Activated B cell treated with CpG ODN at 0.5 μM for 24 hours (primary cell): ENCODE measurements at regions not wholly inside any gene's neighbourhood (a gene's known extent, or its start where the extent isn't known, plus 50 kb on each side); places are given as distances from the start of the nearest gene placed in this dataset.

Experiments used
- ATAC-seq: fragments of 200-7000 bp; cut with Tn5 transposase; one replicate; pipeline ENCODE4 v1.10.0; 2021; ENCODE audit warnings: low read depth, mild to moderate bottlenecking, moderate library complexity
- CTCF ChIA-PET: fragments of 350-600 bp; sonication (Branson Sonifier 250); formaldehyde crosslinking; loops from one replicate; lab custom pipeline; 2021; ENCODE audit warnings: antibody characterized with exemption; lab: Charles Lee
- POLR2A ChIA-PET: fragments of 350-600 bp; sonication (Branson Sonifier 250); formaldehyde crosslinking; loops from one replicate; lab custom pipeline; 2021; ENCODE audit warnings: antibody characterized with exemption; lab: Charles Lee
- DNase-seq: peaks from one replicate; pipeline ENCODE4 v3.0.0; 2022
- H3K27ac Mint-ChIP-seq: one replicate; pipeline ENCODE4 v1.8.0; 2020; ENCODE audit warnings: mixed read lengths
- H3K27me3 Mint-ChIP-seq: one replicate; pipeline ENCODE4 v1.8.0; 2021; ENCODE audit warnings: mixed read lengths
- H3K36me3 Mint-ChIP-seq: one replicate; pipeline ENCODE4 v1.8.0; 2021; ENCODE audit warnings: low read depth, mixed read lengths
- H3K4me1 Mint-ChIP-seq: one replicate; pipeline ENCODE4 v1.8.0; 2021; ENCODE audit warnings: mixed read lengths
- H3K4me3 Mint-ChIP-seq: one replicate; pipeline ENCODE4 v1.8.0; 2020; ENCODE audit warnings: mild to moderate bottlenecking, mixed read lengths
- H3K9me3 Mint-ChIP-seq: one replicate; pipeline ENCODE4 v1.8.0; 2020; ENCODE audit warnings: mixed read lengths
- intact Hi-C: fragments of 100-400 bp; cut with micrococcal nuclease; formaldehyde crosslinking; loops from one replicate; pipeline ENCODE4 v1.15.1; 2024
- TF ChIP-seq, protein P1 (sequence below): fragments of 200-600 bp; IDR thresholded peaks from one replicate; pipeline ENCODE4 v1.8.0; 2022; ENCODE audit warnings: antibody characterized with exemption, mild to moderate bottlenecking

DNA sequence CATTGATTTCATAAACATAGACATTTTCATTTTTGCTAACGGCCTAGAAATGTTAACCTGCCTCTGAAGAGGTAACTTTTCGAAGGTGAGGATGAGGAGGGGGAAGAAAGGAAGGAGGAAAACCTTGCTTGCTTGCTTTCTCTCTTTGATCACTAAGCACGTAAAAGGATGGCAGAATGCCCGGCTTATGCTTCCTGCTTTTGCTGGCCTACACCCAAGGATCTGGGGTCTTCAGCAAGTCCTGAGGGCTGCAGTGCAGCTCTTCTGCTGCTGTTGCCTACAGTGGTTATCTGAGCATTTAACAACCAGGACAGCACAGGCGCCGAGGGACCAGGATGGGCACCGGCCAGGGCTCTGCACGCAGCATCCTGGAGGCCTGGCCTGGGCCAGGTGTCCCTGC is 150.8 kb upstream of the TAB2 start:
- Mint-ChIP-seq H3K27ac (no peak overlapping the region), H3K36me3 (no peaks in the 10 kb centered on the region), H3K9me3 (no peaks in the 10 kb centered on the region), H3K27me3 (peaks cover 8% of the 10 kb centered on the region), H3K4me3 (no peak overlapping the region), H3K4me1 (peaks cover 16% of the 10 kb centered on the region)
- TF ChIP-seq, protein P1, sequence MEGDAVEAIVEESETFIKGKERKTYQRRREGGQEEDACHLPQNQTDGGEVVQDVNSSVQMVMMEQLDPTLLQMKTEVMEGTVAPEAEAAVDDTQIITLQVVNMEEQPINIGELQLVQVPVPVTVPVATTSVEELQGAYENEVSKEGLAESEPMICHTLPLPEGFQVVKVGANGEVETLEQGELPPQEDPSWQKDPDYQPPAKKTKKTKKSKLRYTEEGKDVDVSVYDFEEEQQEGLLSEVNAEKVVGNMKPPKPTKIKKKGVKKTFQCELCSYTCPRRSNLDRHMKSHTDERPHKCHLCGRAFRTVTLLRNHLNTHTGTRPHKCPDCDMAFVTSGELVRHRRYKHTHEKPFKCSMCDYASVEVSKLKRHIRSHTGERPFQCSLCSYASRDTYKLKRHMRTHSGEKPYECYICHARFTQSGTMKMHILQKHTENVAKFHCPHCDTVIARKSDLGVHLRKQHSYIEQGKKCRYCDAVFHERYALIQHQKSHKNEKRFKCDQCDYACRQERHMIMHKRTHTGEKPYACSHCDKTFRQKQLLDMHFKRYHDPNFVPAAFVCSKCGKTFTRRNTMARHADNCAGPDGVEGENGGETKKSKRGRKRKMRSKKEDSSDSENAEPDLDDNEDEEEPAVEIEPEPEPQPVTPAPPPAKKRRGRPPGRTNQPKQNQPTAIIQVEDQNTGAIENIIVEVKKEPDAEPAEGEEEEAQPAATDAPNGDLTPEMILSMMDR, result no peak
- CTCF ChIA-PET, result no interaction called here
- DNase-seq (no peak), ATAC-seq (no peak)
- POLR2A ChIA-PET, result no interaction called here
- intact Hi-C loops, result no loop called here

DNA sequence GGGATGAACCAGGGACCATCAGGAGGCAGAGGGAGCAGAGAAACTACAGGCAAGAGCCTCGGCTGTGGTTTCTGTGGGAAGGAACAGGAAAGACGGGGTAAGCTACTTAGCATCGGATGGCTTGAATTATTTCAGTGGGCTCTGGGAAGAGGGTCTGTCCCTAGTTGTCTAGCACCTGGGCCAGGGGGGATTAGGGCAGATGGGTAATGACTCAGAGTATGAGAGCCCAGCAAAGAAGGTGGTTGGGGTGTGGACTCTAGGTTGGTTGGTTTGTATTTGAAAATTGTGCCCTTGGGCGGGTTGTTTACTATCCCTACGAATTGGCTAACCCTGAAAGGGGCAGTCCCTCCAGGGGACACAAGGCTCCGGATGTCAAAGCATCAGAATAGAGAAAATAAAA is 148.5 kb upstream of the TAB2 start:
- ATAC-seq, result no peak
- Mint-ChIP-seq H3K36me3 (no peaks in the 10 kb centered on the region), H3K27me3 (peaks cover 8% of the 10 kb centered on the region), H3K9me3 (no peaks in the 10 kb centered on the region), H3K4me1 (peaks cover 16% of the 10 kb centered on the region), H3K4me3 (no peak overlapping the region), H3K27ac (no peak overlapping the region)
- intact Hi-C loops, result no loop called here
- no peak for DNase-seq
- ChIA-PET CTCF (no interaction called here), POLR2A (no interaction called here)
- TF ChIP-seq, protein P1, result no peak

DNA sequence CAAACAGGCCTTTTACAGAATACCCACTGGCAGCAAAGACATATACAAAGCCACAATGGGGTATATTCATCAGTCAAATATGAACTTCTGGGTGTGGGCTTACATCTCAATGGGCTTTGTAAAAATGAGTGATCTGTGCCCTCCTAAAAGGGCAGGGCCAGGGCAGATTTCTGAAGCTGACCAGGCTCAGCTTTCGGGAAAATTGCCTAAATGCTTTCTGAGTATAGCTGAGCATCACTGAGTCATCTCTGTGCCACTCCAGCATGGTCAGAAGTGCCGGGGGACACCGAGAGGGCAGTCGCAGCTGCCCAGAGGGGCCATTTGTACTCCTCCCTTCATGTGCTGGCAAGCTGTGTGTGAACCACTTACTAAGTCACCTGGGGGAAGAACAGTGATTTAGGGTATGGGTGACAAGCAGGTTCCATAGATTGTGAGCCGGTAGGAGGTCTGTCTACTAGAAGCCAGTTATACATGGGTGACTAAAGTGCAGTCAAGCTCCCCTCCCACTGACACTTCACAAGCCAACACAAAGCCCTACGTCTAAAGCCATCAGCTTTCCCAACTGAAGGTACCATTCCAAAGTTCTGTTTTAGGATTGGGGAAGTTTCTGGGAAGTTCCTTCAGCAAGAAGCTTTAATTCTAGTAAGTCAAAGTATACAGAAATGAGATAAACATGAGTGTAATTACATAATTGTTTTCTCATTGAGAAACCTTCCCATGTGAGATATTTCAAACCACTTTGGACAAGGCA is 147.6 kb upstream of the TAB2 start:
- no peaks in the 10 kb centered on the region for H3K36me3 Mint-ChIP-seq
- peaks cover 8% of the 10 kb centered on the region for H3K27me3 Mint-ChIP-seq
- H3K9me3 Mint-ChIP-seq, result no peaks in the 10 kb centered on the region
- no peak for ATAC-seq
- intact Hi-C loops, result no loop called here
- no peak overlapping the region for H3K27ac Mint-ChIP-seq
- ChIA-PET POLR2A (no interaction called here), CTCF (no interaction called here)
- H3K4me3 Mint-ChIP-seq, result no peak overlapping the region
- DNase-seq, result no peak
- H3K4me1 Mint-ChIP-seq, result peaks cover 16% of the 10 kb centered on the region
- TF ChIP-seq, protein P1, result no peak

DNA sequence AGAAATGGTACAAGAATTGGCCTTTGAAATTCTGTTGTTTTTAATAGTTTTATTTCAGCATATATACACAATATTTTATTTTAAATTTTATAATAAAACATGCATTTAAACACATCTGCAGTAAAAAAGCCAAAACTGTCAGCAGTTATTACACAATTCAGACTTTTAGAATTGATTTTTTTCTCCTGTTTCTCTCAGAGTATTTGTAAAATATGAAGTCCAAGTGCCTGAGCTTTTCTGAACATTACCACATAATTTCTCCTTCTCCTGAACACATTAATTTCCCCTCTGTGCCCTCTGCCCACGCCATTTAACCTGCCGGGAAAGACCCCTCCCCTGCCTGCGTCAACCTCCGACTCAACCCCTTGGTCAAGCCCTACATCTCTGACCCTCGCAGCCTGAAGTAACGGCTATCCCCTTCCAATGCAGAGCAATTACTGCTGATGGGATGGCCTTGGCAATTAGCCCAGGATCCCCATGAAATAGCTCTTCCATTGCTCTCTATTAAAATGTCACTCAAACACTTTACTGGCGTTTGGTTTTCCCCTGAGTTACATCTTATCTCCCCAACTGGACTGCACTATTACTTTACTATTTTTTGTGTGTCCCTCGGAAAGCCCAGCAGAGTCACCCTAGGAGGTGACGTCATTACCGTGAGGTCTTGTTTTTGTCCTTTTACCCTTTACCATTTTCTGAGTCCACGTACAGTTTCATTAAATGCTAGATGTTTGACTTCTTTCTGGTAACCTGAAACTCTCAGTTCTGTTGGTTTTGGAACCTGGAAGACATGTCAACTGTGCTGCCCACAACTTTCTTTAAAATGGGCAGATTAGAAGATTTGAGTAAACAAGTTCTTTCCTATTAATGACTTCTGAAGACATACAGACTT is 146.7 kb upstream of the TAB2 start:
- ChIA-PET POLR2A (interaction anchor here (0.6 kb wide), 1 partner anchor 290 kb away, joined by 4 read pairs; no protein-coding TSS in a partner anchor), CTCF (interaction anchor here (1.4 kb wide), 1 partner anchor 19 kb away, joined by 3 read pairs; no protein-coding TSS in a partner anchor)
- no peak for DNase-seq
- Mint-ChIP-seq H3K4me3 (no peak overlapping the region), H3K9me3 (no peaks in the 10 kb centered on the region), H3K27ac (no peak overlapping the region), H3K4me1 (peaks cover 16% of the 10 kb centered on the region), H3K36me3 (no peaks in the 10 kb centered on the region), H3K27me3 (peaks cover 8% of the 10 kb centered on the region)
- TF ChIP-seq, protein P1, result no peak
- no peak for ATAC-seq
- intact Hi-C loops, result no loop called here

DNA sequence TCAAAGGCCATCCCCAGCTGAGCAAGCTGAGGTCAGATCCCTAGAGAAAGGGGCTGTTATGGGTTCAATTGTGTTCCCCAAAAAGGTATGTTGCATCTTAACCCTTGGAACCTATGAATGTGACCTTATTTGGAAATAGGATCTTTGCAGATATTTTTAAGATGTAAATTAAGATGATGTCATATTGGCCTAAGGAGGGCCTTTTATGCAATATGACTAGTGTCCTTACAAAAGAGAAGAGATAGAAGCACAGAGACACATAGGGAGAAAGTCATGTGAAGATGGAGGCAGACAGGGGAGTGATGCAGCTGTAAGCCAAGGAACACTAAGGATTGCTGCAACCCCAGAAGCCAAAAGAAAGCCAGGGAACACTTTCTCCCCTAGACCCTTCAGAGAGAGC is 144.3 kb upstream of the TAB2 start:
- H3K36me3 Mint-ChIP-seq, result no peaks in the 10 kb centered on the region
- no peak for ATAC-seq
- peaks cover 8% of the 10 kb centered on the region for H3K27me3 Mint-ChIP-seq
- peaks cover 16% of the 10 kb centered on the region for H3K4me1 Mint-ChIP-seq
- intact Hi-C loops, result no loop called here
- ChIA-PET CTCF (no interaction called here), POLR2A (no interaction called here)
- no peak for DNase-seq
- H3K9me3 Mint-ChIP-seq, result no peaks in the 10 kb centered on the region
- TF ChIP-seq, protein P1, result no peak
- no peak overlapping the region for H3K27ac Mint-ChIP-seq
- H3K4me3 Mint-ChIP-seq, result no peak overlapping the region
